AG09319 (cell line): ENCODE measurements at regions not wholly inside any gene's neighbourhood (a gene's known extent, or its start where the extent isn't known, plus 50 kb on each side); places are given as distances from the start of the nearest gene placed in this dataset.

Experiments
- DNase-seq: peaks from one replicate; pipeline ENCODE4 v3.0.0-alpha.2; 2010; ENCODE audit warnings: low read depth; ENCODE audit errors: extremely low read depth
- TF ChIP-seq, protein P1 (sequence below): IDR thresholded peaks from 2 replicates; pipeline ENCODE4 v1.5.1; 2011; ENCODE audit warnings: low read depth, mild to moderate bottlenecking, inconsistent platforms, low read length, moderate library complexity

DNA sequence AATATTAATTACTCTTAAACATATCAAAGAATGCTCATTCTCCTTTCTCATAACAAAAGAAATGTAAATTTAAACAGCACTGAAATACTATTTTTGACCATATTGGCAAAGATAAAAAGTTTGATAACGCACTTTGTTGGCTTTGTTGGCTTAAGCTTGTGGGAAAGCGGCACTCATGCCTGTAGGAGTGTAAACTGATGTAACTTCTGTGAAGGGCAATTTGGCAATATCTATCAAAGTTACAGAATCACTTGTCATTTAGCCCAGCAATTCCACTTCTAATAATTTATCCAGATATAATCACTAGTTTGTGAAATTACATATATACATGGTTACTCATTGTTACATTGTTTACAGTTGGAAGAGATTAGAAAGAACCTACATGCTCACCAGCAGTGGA is 96.3 kb upstream of the FOXN2 start:
- TF ChIP-seq, protein P1, sequence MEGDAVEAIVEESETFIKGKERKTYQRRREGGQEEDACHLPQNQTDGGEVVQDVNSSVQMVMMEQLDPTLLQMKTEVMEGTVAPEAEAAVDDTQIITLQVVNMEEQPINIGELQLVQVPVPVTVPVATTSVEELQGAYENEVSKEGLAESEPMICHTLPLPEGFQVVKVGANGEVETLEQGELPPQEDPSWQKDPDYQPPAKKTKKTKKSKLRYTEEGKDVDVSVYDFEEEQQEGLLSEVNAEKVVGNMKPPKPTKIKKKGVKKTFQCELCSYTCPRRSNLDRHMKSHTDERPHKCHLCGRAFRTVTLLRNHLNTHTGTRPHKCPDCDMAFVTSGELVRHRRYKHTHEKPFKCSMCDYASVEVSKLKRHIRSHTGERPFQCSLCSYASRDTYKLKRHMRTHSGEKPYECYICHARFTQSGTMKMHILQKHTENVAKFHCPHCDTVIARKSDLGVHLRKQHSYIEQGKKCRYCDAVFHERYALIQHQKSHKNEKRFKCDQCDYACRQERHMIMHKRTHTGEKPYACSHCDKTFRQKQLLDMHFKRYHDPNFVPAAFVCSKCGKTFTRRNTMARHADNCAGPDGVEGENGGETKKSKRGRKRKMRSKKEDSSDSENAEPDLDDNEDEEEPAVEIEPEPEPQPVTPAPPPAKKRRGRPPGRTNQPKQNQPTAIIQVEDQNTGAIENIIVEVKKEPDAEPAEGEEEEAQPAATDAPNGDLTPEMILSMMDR: no peak
- no peak for DNase-seq

- TF ChIP-seq, protein P1: no peak
- DNase-seq: no peak
These were observed 95.3 kb upstream of the FOXN2 start for GRCh38 chr2:48219234-48219554.

DNA sequence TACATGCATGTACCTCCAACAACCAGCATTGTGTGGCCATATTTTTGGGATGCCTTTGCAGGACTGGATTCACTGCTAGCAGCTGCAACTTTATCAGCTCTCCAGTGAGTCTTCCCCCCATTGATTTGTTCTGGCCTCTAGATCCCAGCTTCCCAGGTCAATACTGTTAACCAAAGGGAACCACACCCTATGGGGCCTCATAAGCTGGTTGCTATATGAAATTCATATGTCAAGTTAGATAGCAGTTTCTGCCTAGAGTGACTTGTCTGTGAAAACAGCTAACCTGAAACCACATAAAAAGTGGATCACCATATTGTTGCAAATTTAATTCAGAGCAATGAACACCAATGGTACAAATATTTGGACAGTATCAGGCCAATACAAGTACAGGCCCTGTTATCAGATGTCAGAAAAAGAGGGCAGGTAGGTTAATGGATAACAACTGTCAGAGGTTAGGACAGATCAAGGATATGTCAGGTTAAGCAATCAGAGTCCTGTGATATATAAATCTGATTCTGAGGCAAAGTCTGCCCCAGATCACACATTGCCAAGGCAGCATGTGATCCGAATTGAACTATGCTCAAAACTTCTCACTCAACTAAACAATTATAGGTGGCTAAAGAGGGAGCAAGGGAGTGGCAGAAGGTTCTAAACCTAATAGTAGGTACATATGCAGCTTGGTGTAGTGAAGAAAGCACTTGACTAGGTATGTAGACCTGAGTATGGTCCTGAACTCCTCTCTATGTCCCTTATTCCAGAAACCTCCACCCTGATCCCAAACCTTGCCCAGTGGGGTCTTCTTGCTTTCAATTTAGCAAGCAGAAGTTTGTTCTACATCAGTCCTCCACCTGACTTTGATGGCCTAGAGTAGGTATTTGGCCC is 94.7 kb upstream of the FOXN2 start:
- no peak for DNase-seq
- TF ChIP-seq, protein P1: no peak

- no peak for DNase-seq
- TF ChIP-seq, protein P1: no peak
These were observed 94.0 kb upstream of the FOXN2 start for GRCh38 chr2:48220501-48220900.

GRCh38 chr2:48221846-48222516 is 92.5 kb upstream of the FOXN2 start:
- no peak for DNase-seq
- TF ChIP-seq, protein P1: no peak

GRCh38 chr2:48227617-48228344 is 86.7 kb upstream of the FOXN2 start:
- TF ChIP-seq, protein P1: no peak
- no peak for DNase-seq

- TF ChIP-seq, protein P1: no peak
- DNase-seq: no peak
These were observed 86.2 kb upstream of the FOXN2 start for GRCh38 chr2:48228345-48228684.
